ENCODE measurements at regions not wholly inside any gene's neighbourhood (a gene's known extent, or its start where the extent isn't known, plus 50 kb on each side); places are given as distances from the start of the nearest gene placed in this dataset.

DNA sequence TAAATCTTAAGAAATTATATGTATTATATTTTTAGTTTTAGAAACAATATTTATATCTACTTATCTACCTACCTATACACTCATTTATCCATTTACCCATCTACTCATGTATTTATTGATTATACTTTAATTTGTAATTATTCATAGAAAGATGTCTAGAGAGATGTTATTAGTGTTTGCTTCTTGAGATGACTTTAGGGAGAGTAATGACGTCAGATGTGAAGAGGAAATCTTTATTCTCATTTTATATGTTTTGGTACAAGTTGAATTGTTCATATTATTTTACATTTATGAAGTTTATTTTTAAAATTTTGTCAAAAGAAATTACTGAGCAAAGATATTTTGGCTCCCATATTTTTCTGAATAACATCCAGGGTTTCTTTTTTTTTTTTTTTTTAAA, 271.3 kb upstream of the SLC8A1 start:
- no peaks in the 10 kb centered on the region for H3K36me3 Mint-ChIP-seq
- no peak for DNase-seq (ENCODE audit: extremely low spot score, unreplicated experiment)
- no peak overlapping the region for H3K4me3 Mint-ChIP-seq
- H3K4me1 Mint-ChIP-seq (ENCODE audit: unreplicated experiment): no peaks in the 10 kb centered on the region
- TF ChIP-seq, protein P1, sequence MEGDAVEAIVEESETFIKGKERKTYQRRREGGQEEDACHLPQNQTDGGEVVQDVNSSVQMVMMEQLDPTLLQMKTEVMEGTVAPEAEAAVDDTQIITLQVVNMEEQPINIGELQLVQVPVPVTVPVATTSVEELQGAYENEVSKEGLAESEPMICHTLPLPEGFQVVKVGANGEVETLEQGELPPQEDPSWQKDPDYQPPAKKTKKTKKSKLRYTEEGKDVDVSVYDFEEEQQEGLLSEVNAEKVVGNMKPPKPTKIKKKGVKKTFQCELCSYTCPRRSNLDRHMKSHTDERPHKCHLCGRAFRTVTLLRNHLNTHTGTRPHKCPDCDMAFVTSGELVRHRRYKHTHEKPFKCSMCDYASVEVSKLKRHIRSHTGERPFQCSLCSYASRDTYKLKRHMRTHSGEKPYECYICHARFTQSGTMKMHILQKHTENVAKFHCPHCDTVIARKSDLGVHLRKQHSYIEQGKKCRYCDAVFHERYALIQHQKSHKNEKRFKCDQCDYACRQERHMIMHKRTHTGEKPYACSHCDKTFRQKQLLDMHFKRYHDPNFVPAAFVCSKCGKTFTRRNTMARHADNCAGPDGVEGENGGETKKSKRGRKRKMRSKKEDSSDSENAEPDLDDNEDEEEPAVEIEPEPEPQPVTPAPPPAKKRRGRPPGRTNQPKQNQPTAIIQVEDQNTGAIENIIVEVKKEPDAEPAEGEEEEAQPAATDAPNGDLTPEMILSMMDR (conservative IDR thresholded peaks at IDR 0.05): no peak
- H3K9me3 Mint-ChIP-seq: no peaks in the 10 kb centered on the region
- H3K27ac Mint-ChIP-seq: no peak overlapping the region
- no peaks in the 10 kb centered on the region for H3K27me3 Mint-ChIP-seq

DNA sequence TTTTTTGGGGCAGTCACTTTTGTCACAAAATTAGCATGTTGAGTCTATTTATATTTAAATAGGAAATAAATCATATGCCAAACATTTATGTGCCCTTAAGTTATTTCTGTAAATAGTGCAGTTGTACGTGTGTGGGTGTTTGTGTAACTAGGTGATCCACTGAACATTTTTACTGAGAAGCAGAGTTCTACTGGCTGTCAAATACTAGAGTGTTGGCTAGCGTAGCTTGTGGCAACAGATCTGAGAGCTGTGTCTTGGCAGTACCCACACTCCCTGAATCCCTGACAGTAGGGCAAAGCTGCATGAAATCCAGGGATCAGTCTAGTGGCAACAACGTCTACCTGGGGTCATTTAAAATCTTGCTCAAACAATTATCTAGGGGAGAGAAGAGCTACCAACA, 273.1 kb upstream of the SLC8A1 start:
- H3K4me3 Mint-ChIP-seq: no peak overlapping the region
- H3K27ac Mint-ChIP-seq: no peak overlapping the region
- TF ChIP-seq, protein P1 (conservative IDR thresholded peaks at IDR 0.05): no peak
- no peaks in the 10 kb centered on the region for H3K27me3 Mint-ChIP-seq
- no peak for DNase-seq (ENCODE audit: extremely low spot score, unreplicated experiment)
- H3K9me3 Mint-ChIP-seq: no peaks in the 10 kb centered on the region
- no peaks in the 10 kb centered on the region for H3K4me1 Mint-ChIP-seq (ENCODE audit: unreplicated experiment)
- no peaks in the 10 kb centered on the region for H3K36me3 Mint-ChIP-seq

DNA sequence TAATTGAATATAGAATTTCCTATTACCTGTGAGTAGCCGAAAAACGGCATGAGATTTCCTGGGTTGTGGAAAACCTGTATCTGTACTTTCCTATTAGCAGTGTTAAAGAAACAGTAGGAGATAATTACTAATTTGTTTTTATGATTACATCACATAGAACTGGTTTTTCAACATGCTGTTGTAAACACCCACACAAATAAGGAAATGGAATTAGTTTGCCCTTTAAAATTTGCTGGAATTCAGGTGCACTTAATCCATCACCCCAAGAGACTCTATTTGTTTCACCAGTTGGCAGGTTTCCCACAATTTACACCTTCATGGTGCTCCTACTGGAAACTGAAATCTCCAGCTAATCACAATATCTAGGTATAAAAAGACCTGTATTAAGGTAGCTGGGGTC, 274.1 kb upstream of the SLC8A1 start:
- Mint-ChIP-seq H3K9me3 (no peaks in the 10 kb centered on the region), H3K27ac (no peak overlapping the region), H3K4me1 (ENCODE audit: unreplicated experiment) (no peaks in the 10 kb centered on the region), H3K27me3 (no peaks in the 10 kb centered on the region), H3K36me3 (no peaks in the 10 kb centered on the region), H3K4me3 (no peak overlapping the region)
- TF ChIP-seq, protein P1 (conservative IDR thresholded peaks at IDR 0.05): no peak
- DNase-seq (ENCODE audit: extremely low spot score, unreplicated experiment): no peak

DNA sequence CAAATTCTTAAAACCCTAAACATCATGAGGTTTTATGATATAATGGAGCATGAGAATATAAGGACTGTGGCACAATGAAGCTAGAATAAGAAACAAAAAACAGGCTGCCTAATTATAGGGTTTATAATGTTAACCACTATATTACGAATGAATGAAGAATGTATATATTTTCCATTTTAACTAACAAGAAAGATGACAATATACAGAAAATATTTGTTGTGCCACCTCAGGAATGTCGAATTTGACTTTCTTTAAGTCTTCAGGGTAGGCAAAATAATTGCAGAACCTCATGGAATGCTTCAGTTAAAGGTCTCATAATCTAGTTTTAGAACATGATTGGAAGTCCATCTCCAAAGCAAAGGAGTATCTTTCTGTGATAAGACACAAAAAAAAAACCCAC, 282.9 kb upstream of the SLC8A1 start:
- no peaks in the 10 kb centered on the region for H3K4me1 Mint-ChIP-seq (ENCODE audit: unreplicated experiment)
- H3K27ac Mint-ChIP-seq: no peak overlapping the region
- no peak overlapping the region for H3K4me3 Mint-ChIP-seq
- H3K36me3 Mint-ChIP-seq: no peaks in the 10 kb centered on the region
- no peak for DNase-seq (ENCODE audit: extremely low spot score, unreplicated experiment)
- TF ChIP-seq, protein P1 (conservative IDR thresholded peaks at IDR 0.05): no peak
- no peaks in the 10 kb centered on the region for H3K27me3 Mint-ChIP-seq
- no peaks in the 10 kb centered on the region for H3K9me3 Mint-ChIP-seq

DNA sequence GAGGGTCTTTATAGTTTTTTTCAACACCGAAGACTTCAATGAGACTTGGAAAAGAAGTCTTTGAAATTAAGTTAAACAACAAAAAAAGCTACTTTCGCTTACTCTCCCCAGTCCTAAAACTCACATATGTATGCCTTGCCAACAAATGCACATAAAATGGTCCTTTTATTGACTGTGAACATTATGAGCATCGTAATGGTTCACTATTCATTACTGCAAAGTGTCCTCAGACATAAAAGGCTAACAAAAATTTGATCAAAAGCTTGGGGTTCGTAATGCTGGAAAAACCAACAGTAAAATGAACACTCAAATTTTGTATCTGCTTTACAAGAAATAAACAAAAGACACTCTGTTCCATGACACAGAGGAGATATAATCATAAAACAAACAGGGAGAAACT, 285.3 kb upstream of the SLC8A1 start:
- Mint-ChIP-seq H3K36me3 (no peaks in the 10 kb centered on the region), H3K27ac (no peak overlapping the region), H3K4me1 (ENCODE audit: unreplicated experiment) (peaks cover 6% of the 10 kb centered on the region), H3K4me3 (no peak overlapping the region), H3K9me3 (no peaks in the 10 kb centered on the region), H3K27me3 (no peaks in the 10 kb centered on the region)
- DNase-seq (ENCODE audit: extremely low spot score, unreplicated experiment): no peak
- TF ChIP-seq, protein P1 (conservative IDR thresholded peaks at IDR 0.05): no peak

DNA sequence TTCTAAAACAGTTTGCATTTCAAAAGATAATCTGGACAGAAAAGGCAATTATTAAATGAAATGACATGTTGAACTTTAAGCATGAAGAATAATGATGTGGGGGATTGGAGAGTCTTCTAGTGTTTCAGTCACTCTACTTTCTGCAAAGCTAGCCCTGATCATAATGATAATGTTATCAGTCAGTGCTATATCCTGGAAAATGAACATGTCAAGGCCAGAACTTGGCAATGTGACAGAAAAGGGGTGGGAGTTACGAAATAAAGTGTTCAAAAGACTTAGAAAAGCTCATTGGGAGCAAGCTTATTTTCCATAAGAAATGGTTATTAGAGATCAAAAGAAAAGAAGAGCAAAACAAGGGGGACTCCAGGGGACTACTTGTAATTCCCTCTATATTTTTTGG, 288.5 kb upstream of the SLC8A1 start:
- no peak overlapping the region for H3K27ac Mint-ChIP-seq

More for the DNA sequence above, 288.5 kb upstream of the SLC8A1 start:
- no peaks in the 10 kb centered on the region for H3K36me3 Mint-ChIP-seq
- H3K4me3 Mint-ChIP-seq: peak overlapping the region; percentile 24
- peaks cover 6% of the 10 kb centered on the region for H3K4me1 Mint-ChIP-seq (ENCODE audit: unreplicated experiment)
- H3K9me3 Mint-ChIP-seq: no peaks in the 10 kb centered on the region
- TF ChIP-seq, protein P1 (conservative IDR thresholded peaks at IDR 0.05): no peak
- no peaks in the 10 kb centered on the region for H3K27me3 Mint-ChIP-seq
- no peak for DNase-seq (ENCODE audit: extremely low spot score, unreplicated experiment)

All from type B pancreatic cell (in vitro differentiated cells).